ENCODE measurements at regions not wholly inside any gene's neighbourhood (a gene's known extent, or its start where the extent isn't known, plus 50 kb on each side); places are given as distances from the start of the nearest gene placed in this dataset.

- H3K27me3 Mint-ChIP-seq (ENCODE audit: low read depth) = no peaks in the 10 kb centered on the region; the same call in 1 of the 2 replicates
- ATAC-seq (no peak), DNase-seq (ENCODE audit: low spot score) (no peak)
- no peak overlapping the region for H3K4me3 Mint-ChIP-seq
- ChIA-PET POLR2A (no interaction called here), CTCF (no interaction called here)
- H3K9me3 Mint-ChIP-seq = peaks cover 57% of the 10 kb centered on the region
- no peak overlapping the region for H3K27ac Mint-ChIP-seq
- peaks cover 44% of the 10 kb centered on the region for H3K36me3 Mint-ChIP-seq
- TF ChIP-seq CTCF (IDR thresholded peaks at IDR 0.05) (no peak), ATF2 (CRISPR knock-in tag; IDR thresholded peaks at IDR 0.05; ENCODE audit: borderline replicate concordance, low read depth) (no peak), ZNF219 (CRISPR knock-in tag; IDR thresholded peaks at IDR 0.05; ENCODE audit: borderline replicate concordance) (no peak), JUN (CRISPR knock-in tag; IDR thresholded peaks at IDR 0.05) (no peak), PREB (CRISPR knock-in tag; IDR thresholded peaks at IDR 0.05; ENCODE audit: borderline replicate concordance) (no peak), ATF3 (CRISPR knock-in tag; conservative IDR thresholded peaks at IDR 0.05) (no peak), E2F1 (CRISPR knock-in tag; IDR thresholded peaks at IDR 0.05) (no peak), ZNF317 (CRISPR knock-in tag; IDR thresholded peaks at IDR 0.05; ENCODE audit: borderline replicate concordance, low read depth) (no peak)
- no peaks in the 10 kb centered on the region for H3K4me1 Mint-ChIP-seq
Measured at GRCh38 chr10:108250936-108251620, 1086.6 kb upstream of the SORCS1 start.

- H3K27ac Mint-ChIP-seq = no peak overlapping the region
- ATAC-seq (peak; percentile 67), DNase-seq (ENCODE audit: low spot score) (peak; percentile 14)
- H3K4me3 Mint-ChIP-seq = no peak overlapping the region
- CTCF ChIA-PET = no interaction called here
- POLR2A ChIA-PET = no interaction called here
- peaks cover 51% of the 10 kb centered on the region for H3K36me3 Mint-ChIP-seq
- TF ChIP-seq TEAD4 (CRISPR knock-in tag; IDR thresholded peaks at IDR 0.05) (no peak), ZBTB21 (CRISPR knock-in tag; IDR thresholded peaks at IDR 0.05; ENCODE audit: borderline replicate concordance) (no peak), ZNF416 (CRISPR knock-in tag; IDR thresholded peaks at IDR 0.05) (no peak), MLX (CRISPR knock-in tag; IDR thresholded peaks at IDR 0.05) (no peak), USF1 (CRISPR knock-in tag; IDR thresholded peaks at IDR 0.05) (no peak), ATF3 (CRISPR knock-in tag; conservative IDR thresholded peaks at IDR 0.05) (no peak), ZNF512 (CRISPR knock-in tag; IDR thresholded peaks at IDR 0.05; ENCODE audit: borderline replicate concordance) (no peak), NR2C2 (CRISPR knock-in tag; IDR thresholded peaks at IDR 0.05) (no peak), CTCF (IDR thresholded peaks at IDR 0.05) (no peak), TP53 (CRISPR knock-in tag; IDR thresholded peaks at IDR 0.05) (no peak)
- peaks cover 64% of the 10 kb centered on the region for H3K9me3 Mint-ChIP-seq
- H3K4me1 Mint-ChIP-seq = no peaks in the 10 kb centered on the region
- H3K27me3 Mint-ChIP-seq (ENCODE audit: low read depth) = no peaks in the 10 kb centered on the region; the same call in 1 of the 2 replicates
Measured at GRCh38 chr10:108249940-108250339, 1085.4 kb upstream of the SORCS1 start.

Measured in WTC11 (cell line).